Liver (tissue), 3 donors: ENCODE measurements at regions not wholly inside any gene's neighbourhood (a gene's known extent, or its start where the extent isn't known, plus 50 kb on each side); places are given as distances from the start of the nearest gene placed in this dataset.

Experiments
- ATF3 ChIP-seq: IDR thresholded peaks from 2 replicates; pipeline ENCODE4 v1.6.1; 2016; ENCODE audit warnings: antibody characterized with exemption
- CTCF ChIP-seq: fragments of 150-350 bp; IDR thresholded peaks from 2 replicates; pipeline ENCODE4 v1.5.1; 2017; ENCODE audit warnings: improper control_type of control experiment, low read depth, low read length; ENCODE audit not compliant: missing input control
- EGR1 ChIP-seq, 2 donors: IDR thresholded peaks; 2 replicates each; pipeline ENCODE4 v1.6.1; 2016 to 2018; ENCODE audit warnings: antibody characterized with exemption in 2 of 2, low read depth in 2 of 2
- FOXA1 ChIP-seq: IDR thresholded peaks from 2 replicates; pipeline ENCODE4 v1.6.1; 2016; ENCODE audit warnings: antibody characterized with exemption
- FOXA2 ChIP-seq: IDR thresholded peaks from 2 replicates; pipeline ENCODE4 v1.6.1; 2016; ENCODE audit warnings: antibody characterized with exemption
- HNF4A ChIP-seq, 2 donors: conservative IDR thresholded peaks; 2 replicates each; pipeline ENCODE4 v1.6.1; 2016; ENCODE audit warnings: antibody characterized with exemption in 2 of 2, mild to moderate bottlenecking in 2 of 2
- JUND ChIP-seq, 2 donors: IDR thresholded peaks; 2 replicates each; pipeline ENCODE4 v1.6.1; 2016; ENCODE audit warnings: antibody characterized with exemption in 2 of 2
- MAX ChIP-seq: IDR thresholded peaks from 2 replicates; pipeline ENCODE4 v1.6.1; 2016; ENCODE audit warnings: antibody characterized with exemption
- RAD21 ChIP-seq, 2 donors: IDR thresholded peaks; 2 replicates each; pipeline ENCODE4 v1.6.1; 2016; ENCODE audit warnings: antibody characterized with exemption in 2 of 2, mild to moderate bottlenecking in 2 of 2
- SP1 ChIP-seq: IDR thresholded peaks from 2 replicates; pipeline ENCODE4 v1.6.1; 2018; ENCODE audit warnings: antibody characterized with exemption, mild to moderate bottlenecking
- TAF1 ChIP-seq: conservative IDR thresholded peaks from 2 replicates; pipeline ENCODE4 v1.6.1; 2016; ENCODE audit warnings: antibody characterized with exemption, mild to moderate bottlenecking
- donor health status: healthy.
- donor health status: healthy.

- TF ChIP-seq CTCF (no peak), SP1 (no peak), FOXA2 (no peak), RAD21 (IDR thresholded peaks at IDR 0.05) (no peak), FOXA1 (no peak), HNF4A (conservative IDR thresholded peaks at IDR 0.05) (no peak), JUND (IDR thresholded peaks at IDR 0.05) (no peak), TAF1 (no peak), EGR1 (IDR thresholded peaks at IDR 0.05; ENCODE audit: low read depth in 2 of 2) (no peak), ATF3 (no peak), MAX (no peak)
These were observed 367.8 kb upstream of the CDH4 start for GRCh38 chr20:60884277-60884676.
